GM13977 (cell line): ENCODE measurements at regions not wholly inside any gene's neighbourhood (a gene's known extent, or its start where the extent isn't known, plus 50 kb on each side); places are given as distances from the start of the nearest gene placed in this dataset.
"Not testable (repeated sequence)": the region's sequence is repeated elsewhere in the genome, so short reads cannot be mapped to it uniquely, and the experiment has no call there.

Source experiments
- DNase-seq: peaks from one replicate; pipeline ENCODE4 v3.0.0; 2012; ENCODE audit warnings: low spot score
- in situ Hi-C: fragments of 300-500 bp; cut with MboI; formaldehyde crosslinking; loops from one replicate; pipeline ENCODE4 v1.12.0; 2022; ENCODE audit warnings: low sequenced_read_pairs, low pct_unique_long_range_greater_than_20kb, mixed read lengths, inconsistent platforms; ENCODE audit not compliant: unreplicated experiment
- TF ChIP-seq, protein P1 (sequence below): IDR thresholded peaks from 2 replicates; pipeline ENCODE4 v1.5.1; 2012; ENCODE audit warnings: mild to moderate bottlenecking, control low read depth; ENCODE audit not compliant: insufficient read depth; ENCODE audit errors: extremely low read depth, missing control alignments

DNA sequence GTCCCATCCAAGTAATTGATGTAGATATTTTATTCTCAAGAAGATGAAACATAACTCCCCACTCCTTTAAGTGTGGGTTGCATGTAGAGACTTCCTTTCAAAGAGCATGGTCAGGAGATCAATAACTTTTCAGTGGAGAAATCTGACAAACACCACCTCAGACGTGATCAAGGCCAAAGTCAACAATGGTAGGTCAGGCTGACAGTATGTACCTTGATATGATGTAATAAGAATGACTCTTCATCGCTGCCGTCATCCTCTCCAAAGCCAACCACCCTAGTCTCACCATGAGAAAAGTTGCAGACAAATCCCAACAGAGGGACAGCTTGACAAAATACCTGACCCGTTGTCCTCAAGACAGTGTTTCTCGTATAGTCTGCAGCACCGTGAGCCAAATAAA is 67.3 kb upstream of the DHRSX start:
- in situ Hi-C loops = no loop called here
- TF ChIP-seq, protein P1, sequence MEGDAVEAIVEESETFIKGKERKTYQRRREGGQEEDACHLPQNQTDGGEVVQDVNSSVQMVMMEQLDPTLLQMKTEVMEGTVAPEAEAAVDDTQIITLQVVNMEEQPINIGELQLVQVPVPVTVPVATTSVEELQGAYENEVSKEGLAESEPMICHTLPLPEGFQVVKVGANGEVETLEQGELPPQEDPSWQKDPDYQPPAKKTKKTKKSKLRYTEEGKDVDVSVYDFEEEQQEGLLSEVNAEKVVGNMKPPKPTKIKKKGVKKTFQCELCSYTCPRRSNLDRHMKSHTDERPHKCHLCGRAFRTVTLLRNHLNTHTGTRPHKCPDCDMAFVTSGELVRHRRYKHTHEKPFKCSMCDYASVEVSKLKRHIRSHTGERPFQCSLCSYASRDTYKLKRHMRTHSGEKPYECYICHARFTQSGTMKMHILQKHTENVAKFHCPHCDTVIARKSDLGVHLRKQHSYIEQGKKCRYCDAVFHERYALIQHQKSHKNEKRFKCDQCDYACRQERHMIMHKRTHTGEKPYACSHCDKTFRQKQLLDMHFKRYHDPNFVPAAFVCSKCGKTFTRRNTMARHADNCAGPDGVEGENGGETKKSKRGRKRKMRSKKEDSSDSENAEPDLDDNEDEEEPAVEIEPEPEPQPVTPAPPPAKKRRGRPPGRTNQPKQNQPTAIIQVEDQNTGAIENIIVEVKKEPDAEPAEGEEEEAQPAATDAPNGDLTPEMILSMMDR = no peak
- DNase-seq = no peak

DNA sequence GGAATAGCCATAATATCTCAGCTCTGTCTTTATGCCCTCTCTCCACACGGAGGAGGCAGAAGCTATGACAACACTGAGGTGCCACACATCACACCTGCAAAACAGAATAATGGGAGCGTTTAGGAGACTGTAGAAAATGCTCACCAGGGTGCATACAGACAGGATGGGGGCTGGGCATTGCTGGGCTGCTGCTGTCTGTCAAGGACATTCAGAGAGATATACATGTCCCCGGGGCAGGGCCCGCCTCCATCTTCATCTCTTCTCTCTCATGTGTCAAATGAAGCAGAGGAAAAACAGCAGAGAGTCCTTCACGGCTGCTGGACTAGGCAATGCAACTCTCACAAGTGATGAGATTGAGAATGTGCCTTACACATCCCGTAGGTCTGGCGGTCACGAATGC is 65.3 kb upstream of the DHRSX start:
- TF ChIP-seq, protein P1 = no peak
- in situ Hi-C loops = no loop called here
- no peak for DNase-seq

DNA sequence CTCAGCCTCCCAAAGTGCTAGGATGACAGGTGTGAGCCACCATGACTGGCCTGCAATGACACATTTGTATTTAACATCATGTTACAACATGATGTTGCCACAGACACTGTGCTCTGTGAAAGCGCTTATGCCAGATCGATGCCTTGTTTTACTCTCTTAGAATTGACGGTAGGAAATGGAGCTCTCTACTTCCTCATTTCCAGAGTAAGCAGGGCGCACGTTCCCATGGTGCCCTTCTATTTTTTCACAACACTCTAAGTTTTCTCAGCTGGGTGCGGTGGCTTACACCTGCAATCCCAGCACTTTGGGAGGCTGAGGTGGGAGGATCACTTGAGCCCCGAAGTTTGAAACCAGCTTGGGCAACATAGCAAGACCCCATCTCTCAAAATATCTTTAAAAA is 60.7 kb upstream of the DHRSX start:
- in situ Hi-C loops = no loop called here
- DNase-seq = no peak
- TF ChIP-seq, protein P1 = no peak

DNA sequence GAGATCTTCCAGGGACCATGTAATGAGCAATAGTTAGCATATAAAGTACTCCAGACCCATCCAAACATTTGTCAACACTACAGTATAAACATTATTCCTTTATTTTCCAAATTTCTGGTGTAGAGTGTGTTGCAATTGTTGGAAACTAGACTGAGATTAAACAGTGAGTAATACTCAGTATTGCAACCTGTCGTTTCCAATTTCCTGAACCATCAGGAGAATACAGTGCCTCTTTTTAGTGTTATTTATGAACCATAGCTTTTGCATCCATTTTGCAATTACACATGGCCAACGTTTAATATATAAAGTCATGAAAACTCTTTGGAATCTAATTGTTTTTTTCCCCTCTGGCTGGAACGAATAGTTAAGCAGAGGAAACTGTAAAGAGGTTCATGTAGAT is 58.3 kb upstream of the DHRSX start:
- TF ChIP-seq, protein P1 = no peak
- in situ Hi-C loops = no loop called here
- DNase-seq = no peak

DNA sequence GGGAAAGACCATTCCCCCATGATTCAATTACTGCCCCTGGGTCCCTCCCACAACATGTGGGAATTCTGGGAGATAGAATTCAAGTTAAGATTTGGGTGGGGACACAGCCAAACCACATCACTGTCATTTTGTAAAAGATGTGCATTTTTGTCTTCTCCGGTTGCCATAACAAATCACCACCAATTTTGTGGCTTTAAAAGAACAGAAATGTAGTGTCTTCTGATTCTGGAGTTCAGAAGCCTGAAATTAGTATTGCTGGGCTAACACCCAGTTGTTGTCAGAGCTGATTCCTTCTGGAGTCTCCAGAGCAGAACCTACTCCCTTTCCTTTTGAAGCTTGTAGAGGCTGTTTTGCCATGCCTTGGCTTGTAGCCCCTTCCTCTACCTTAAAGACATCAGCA is 54.1 kb upstream of the DHRSX start:
- TF ChIP-seq, protein P1 = no peak
- in situ Hi-C loops = no loop called here
- no peak for DNase-seq

DNA sequence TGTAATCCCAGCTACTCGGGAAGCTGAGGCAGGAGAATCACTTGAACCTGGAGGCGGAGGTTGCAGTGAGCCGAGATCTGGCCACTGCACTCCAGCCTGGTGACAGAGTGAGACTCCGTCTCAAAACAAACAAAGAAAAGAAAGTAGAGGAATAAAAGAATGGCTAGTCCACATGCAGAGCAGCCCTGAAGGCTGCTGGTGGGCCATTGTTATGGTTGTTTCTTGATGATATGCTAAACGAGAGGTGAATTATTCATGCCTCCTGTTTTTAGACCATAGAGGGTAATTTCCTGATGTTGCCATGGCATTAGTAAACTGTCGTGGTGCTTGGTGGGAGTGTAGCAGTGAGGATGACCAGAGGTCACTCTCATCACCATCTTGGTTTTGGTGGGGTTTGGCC is 53.3 kb upstream of the DHRSX start:
- in situ Hi-C loops, DNase-seq: not testable (repeated sequence)

DNA sequence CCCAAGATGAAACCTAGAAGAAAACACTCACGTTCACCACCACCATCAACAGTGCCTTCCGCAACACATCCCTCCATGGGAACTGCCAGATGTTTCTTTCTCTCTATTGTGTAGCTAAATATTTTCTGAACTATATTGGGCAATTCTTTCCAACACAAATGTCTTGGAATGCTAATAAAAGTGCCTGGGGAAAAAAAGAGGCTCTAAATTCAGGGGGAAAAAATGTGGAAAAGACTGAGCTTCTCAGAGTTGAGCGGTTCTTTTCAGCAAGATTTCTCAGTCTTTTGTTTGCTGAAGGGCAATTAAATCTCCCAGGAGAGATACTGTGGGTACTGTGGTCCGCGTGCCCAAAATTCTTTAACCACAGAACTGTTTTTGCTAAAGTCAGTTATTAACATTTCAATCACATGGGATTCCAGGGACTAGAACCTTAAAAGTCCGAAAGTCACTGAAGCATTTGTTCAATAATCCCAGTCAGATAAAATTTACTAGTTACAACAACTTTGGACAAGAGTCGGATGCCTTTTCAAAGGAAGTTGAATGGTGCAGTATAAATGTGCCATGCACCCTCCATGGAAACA is 51.9 kb upstream of the DHRSX start:
- TF ChIP-seq, protein P1 = no peak
- in situ Hi-C loops = no loop called here
- DNase-seq = no peak
